Neuronal stem cell (in vitro differentiated cells): ENCODE measurements at regions not wholly inside any gene's neighbourhood (a gene's known extent, or its start where the extent isn't known, plus 50 kb on each side); places are given as distances from the start of the nearest gene placed in this dataset.
"Not testable (repeated sequence)": the region's sequence is repeated elsewhere in the genome, so short reads cannot be mapped to it uniquely, and the experiment has no call there.

Experiments used
- DNase-seq: peaks from one replicate; pipeline ENCODE4 v3.0.0-alpha.2; 2013; ENCODE audit warnings: low spot score
- H2AFZ ChIP-seq: one replicate; pipeline ENCODE4 v1.6.1; 2013; ENCODE audit warnings: mild to moderate bottlenecking, low read length, inconsistent platforms
- H2AK5ac ChIP-seq: 2 replicates; pipeline ENCODE4 v1.6.1; 2013; ENCODE audit warnings: low read depth, mild to moderate bottlenecking, inconsistent platforms, low read length, moderate library complexity, mixed read lengths
- H2BK120ac ChIP-seq: 2 replicates; pipeline ENCODE4 v1.6.1; 2013; ENCODE audit warnings: low read depth, mild to moderate bottlenecking, inconsistent platforms, low read length, moderate library complexity, mixed read lengths
- H2BK12ac ChIP-seq: one replicate; pipeline ENCODE4 v1.6.1; 2013; ENCODE audit warnings: low read length, inconsistent platforms
- H2BK15ac ChIP-seq: 2 replicates; pipeline ENCODE4 v1.6.1; 2013; ENCODE audit warnings: mild to moderate bottlenecking, low read length, inconsistent platforms, mixed read lengths
- H2BK5ac ChIP-seq: one replicate; pipeline ENCODE4 v1.6.1; 2013; ENCODE audit warnings: inconsistent platforms, mild to moderate bottlenecking, low read length, moderate library complexity
- H3K14ac ChIP-seq: one replicate; pipeline ENCODE4 v1.6.1; 2013; ENCODE audit warnings: low read length, inconsistent platforms
- H3K18ac ChIP-seq: 2 replicates; pipeline ENCODE4 v1.6.1; 2013; ENCODE audit warnings: low read length, inconsistent platforms
- H3K23ac ChIP-seq: 2 replicates; pipeline ENCODE4 v1.6.1; 2013; ENCODE audit warnings: low read depth, mild to moderate bottlenecking, mixed read lengths, low read length, inconsistent platforms; ENCODE audit not compliant: poor library complexity
- H3K27ac ChIP-seq: replicated peaks from 3 replicates; pipeline ENCODE4 v1.5.1; 2013; ENCODE audit warnings: low read length, inconsistent platforms
- H3K27me3 ChIP-seq, 3 experiments: 2 replicates each; pipeline ENCODE4 v1.6.1; 2013; ENCODE audit warnings: low read length in 3 of 3, mild to moderate bottlenecking in 2 of 3, inconsistent platforms in 1 of 3, low read depth in 1 of 3, mixed read lengths in 1 of 3, moderate library complexity in 1 of 3; ENCODE audit not compliant: control insufficient read depth in 3 of 3, insufficient read depth in 3 of 3
- H3K36me3 ChIP-seq, 2 donors: replicated peaks in 1 of 2; 2 replicates each; pipeline ENCODE4 v1.6.1; 2013; ENCODE audit warnings: low read length in 2 of 2; ENCODE audit not compliant: control insufficient read depth in 2 of 2, insufficient read depth in 2 of 2
- H3K4ac ChIP-seq: 2 replicates; pipeline ENCODE4 v1.6.1; 2013; ENCODE audit warnings: inconsistent platforms, mild to moderate bottlenecking, low read length, moderate library complexity
- H3K4me1 ChIP-seq, 2 donors: 1 replicate in 1 of 2; 2 replicates in 1 of 2; pipeline ENCODE4 v1.6.1; 2013; ENCODE audit warnings: low read length in 2 of 2, low read depth in 1 of 2; ENCODE audit not compliant: control insufficient read depth in 2 of 2, insufficient read depth in 1 of 2
- H3K4me2 ChIP-seq: one replicate; pipeline ENCODE4 v1.6.1; 2013; ENCODE audit warnings: mild to moderate bottlenecking, low read length, inconsistent platforms; ENCODE audit not compliant: insufficient read depth, poor library complexity, severe bottlenecking
- H3K4me3 ChIP-seq, 2 donors: 2 replicates each; pipeline ENCODE4 v1.5.1; 2013; ENCODE audit warnings: low read length in 2 of 2, mild to moderate bottlenecking in 2 of 2, inconsistent platforms in 1 of 2, moderate library complexity in 1 of 2
- H3K79me1 ChIP-seq: one replicate; pipeline ENCODE4 v1.6.1; 2013; ENCODE audit warnings: low read depth, mild to moderate bottlenecking, inconsistent platforms, low read length, moderate library complexity
- H3K9ac ChIP-seq: one replicate; pipeline ENCODE4 v1.6.1; 2013; ENCODE audit warnings: mild to moderate bottlenecking, low read depth, low read length, inconsistent platforms; ENCODE audit not compliant: poor library complexity
- H3K9me3 ChIP-seq, 2 donors: replicated peaks in 1 of 2; 2 replicates each; pipeline versions ENCODE3 to v1.6.1; 2013; ENCODE audit warnings: low read length in 2 of 2, mild to moderate bottlenecking in 2 of 2, inconsistent platforms in 1 of 2, low read depth in 1 of 2, mixed read lengths in 1 of 2, moderate library complexity in 1 of 2; ENCODE audit not compliant: control insufficient read depth in 2 of 2, insufficient read depth in 1 of 2
- H4K8ac ChIP-seq: one replicate; pipeline ENCODE4 v1.6.1; 2013; ENCODE audit warnings: low read depth, mild to moderate bottlenecking, inconsistent platforms, low read length, moderate library complexity
- H4K91ac ChIP-seq: one replicate; pipeline ENCODE4 v1.6.1; 2013; ENCODE audit warnings: low read length, low read depth, mild to moderate bottlenecking, inconsistent platforms; ENCODE audit not compliant: poor library complexity
- WGBS, 2 donors: extraction: QIAGEN DNeasy Blood & Tissue Kit; methylation state at CpG; one replicate each; pipeline ENCODE4 v1.1.7; 2013; ENCODE audit warnings: missing lambda C conversion rate in 2 of 2, mixed read lengths in 1 of 2; ENCODE audit not compliant: insufficient read length in 2 of 2, insufficient replicate concordance in 1 of 2; ENCODE audit errors: extremely low coverage in 2 of 2; 5-methylcytosine and 5-hydroxymethylcytosine counted together

DNA sequence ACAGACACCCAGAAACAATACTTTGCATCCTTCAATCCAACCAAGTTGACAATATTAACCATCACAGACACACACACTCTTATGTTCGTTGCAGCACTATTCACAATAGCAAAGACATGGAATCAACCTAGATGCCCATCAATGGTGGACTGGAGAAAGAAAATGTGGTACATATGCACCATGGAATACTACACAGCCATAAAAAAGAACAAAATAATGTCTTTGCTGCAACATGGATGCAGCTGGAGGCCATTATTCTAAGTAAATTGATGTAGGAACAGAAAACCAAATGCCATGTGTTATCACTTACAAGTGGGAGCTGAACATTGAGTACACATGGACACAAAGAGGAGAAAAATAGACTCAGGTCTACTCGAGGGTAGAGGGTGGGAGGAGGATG lies 102.2 kb upstream of the KRAS start:
- H4K91ac ChIP-seq, H2AK5ac ChIP-seq, H3K27me3 ChIP-seq: not testable (repeated sequence)

DNA sequence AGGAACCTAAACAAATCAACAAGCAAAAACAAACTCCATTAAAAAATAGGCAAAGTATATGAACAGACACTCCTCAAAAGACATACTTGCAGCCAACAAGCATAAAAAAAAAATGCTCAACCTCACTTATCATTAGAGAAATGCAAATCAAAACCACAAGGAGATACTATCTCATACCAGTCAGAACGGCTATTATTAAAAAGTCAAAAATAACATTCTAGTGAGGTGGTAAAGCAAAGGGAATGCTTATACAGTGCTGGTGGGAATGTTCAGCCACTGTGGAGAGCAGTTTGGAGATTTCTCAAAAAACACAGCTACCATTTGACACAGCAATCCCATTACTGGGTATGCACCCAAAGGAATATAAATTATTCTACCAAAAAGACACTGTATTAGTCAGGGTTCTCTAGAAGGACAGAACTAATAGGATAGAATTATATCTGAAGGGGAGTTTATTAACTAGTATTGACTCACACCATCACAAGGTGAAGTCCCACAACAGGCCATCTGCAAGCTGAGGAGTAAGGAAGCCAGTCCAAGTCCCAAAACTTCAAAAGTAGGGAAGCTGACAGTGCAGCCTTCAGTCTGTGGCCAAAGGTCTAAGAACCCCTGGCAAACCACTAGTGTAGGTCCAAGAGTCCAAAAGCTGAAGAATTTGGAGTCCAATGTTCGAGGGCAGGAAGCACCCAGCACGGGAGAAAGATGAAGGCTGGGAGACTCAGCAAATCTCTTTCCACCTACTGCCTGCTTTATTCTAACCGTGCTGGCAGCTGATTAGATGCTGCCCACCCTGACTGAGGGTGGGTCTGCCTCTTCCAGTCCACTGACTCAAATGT lies 101.6 kb upstream of the KRAS start:
- H3K27ac ChIP-seq: no peak overlapping the region
- WGBS, 2 donors: no CpG with 5 or more reads among the region's 4 CpGs
- H3K23ac ChIP-seq: no peak overlapping the region
- H4K91ac ChIP-seq: no peak overlapping the region
- H3K36me3 ChIP-seq: no peaks in the 10 kb centered on the region
- H2BK5ac ChIP-seq: no peak overlapping the region
- H3K14ac ChIP-seq: no peak overlapping the region
- H2AK5ac ChIP-seq: no peak overlapping the region
- no peaks in the 10 kb centered on the region for H3K79me1 ChIP-seq
- DNase-seq: no peak
- H3K4ac ChIP-seq: no peak overlapping the region
- H2BK120ac ChIP-seq: no peak overlapping the region
- no peaks in the 10 kb centered on the region for H3K9me3 ChIP-seq
- H3K27me3 ChIP-seq: no peaks in the 10 kb centered on the region
- no peak overlapping the region for H3K18ac ChIP-seq
- H2AFZ ChIP-seq: no peak overlapping the region
- H2BK12ac ChIP-seq: no peak overlapping the region
- H3K4me3 ChIP-seq: no peak overlapping the region
- H3K4me1 ChIP-seq: no peaks in the 10 kb centered on the region
- H2BK15ac ChIP-seq: no peak overlapping the region
- H4K8ac ChIP-seq: no peak overlapping the region
- no peak overlapping the region for H3K9ac ChIP-seq
- H3K4me2 ChIP-seq: no peak overlapping the region

More for the DNA sequence above, 102.2 kb upstream of the KRAS start:
- not testable (repeated sequence) for H3K4me1 ChIP-seq, H3K23ac ChIP-seq, H3K4me3 ChIP-seq, H3K9me3 ChIP-seq, H3K9ac ChIP-seq, H2BK120ac ChIP-seq, H3K18ac ChIP-seq, H2BK5ac ChIP-seq, H4K8ac ChIP-seq, H2BK15ac ChIP-seq, H3K4me2 ChIP-seq, H2BK12ac ChIP-seq, H3K27ac ChIP-seq, DNase-seq, H2AFZ ChIP-seq, H3K36me3 ChIP-seq, H3K4ac ChIP-seq, H3K14ac ChIP-seq, H3K79me1 ChIP-seq
- WGBS, 2 donors: no CpG with 5 or more reads among the region's 2 CpGs

DNA sequence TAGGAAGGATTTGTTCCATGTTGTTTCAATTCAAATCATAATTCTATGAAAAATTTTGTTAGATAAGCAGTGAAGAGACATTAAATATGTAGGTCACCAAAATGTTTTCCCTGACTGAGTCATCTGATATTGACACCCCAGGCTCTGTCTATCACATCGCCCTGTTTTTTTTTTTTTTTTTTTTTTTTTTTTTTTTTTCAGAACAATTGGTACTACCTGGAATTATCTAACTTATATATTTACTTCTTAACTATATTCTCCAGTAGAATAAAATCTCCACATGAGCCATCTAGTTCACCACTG lies 97.8 kb upstream of the KRAS start:
- Histone ChIP-seq H2AFZ (no peak overlapping the region), H3K4me1 (no peaks in the 10 kb centered on the region), H3K23ac (no peak overlapping the region), H2BK12ac (no peak overlapping the region), H3K4ac (no peak overlapping the region), H3K14ac (no peak overlapping the region), H2BK5ac (no peak overlapping the region), H2BK120ac (no peak overlapping the region), H3K36me3 (no peaks in the 10 kb centered on the region), H3K9ac (no peak overlapping the region), H3K4me3 (no peak overlapping the region), H4K91ac (no peak overlapping the region), H4K8ac (no peak overlapping the region), H3K4me2 (no peak overlapping the region), H3K27ac (no peak overlapping the region), H3K27me3 (no peaks in the 10 kb centered on the region), H2AK5ac (no peak overlapping the region), H3K18ac (no peak overlapping the region), H3K9me3 (no peaks in the 10 kb centered on the region), H2BK15ac (no peak overlapping the region), H3K79me1 (no peaks in the 10 kb centered on the region)
- DNase-seq: no peak
- no CpG with 5 or more reads among the region's 1 CpG for WGBS, 2 donors

DNA sequence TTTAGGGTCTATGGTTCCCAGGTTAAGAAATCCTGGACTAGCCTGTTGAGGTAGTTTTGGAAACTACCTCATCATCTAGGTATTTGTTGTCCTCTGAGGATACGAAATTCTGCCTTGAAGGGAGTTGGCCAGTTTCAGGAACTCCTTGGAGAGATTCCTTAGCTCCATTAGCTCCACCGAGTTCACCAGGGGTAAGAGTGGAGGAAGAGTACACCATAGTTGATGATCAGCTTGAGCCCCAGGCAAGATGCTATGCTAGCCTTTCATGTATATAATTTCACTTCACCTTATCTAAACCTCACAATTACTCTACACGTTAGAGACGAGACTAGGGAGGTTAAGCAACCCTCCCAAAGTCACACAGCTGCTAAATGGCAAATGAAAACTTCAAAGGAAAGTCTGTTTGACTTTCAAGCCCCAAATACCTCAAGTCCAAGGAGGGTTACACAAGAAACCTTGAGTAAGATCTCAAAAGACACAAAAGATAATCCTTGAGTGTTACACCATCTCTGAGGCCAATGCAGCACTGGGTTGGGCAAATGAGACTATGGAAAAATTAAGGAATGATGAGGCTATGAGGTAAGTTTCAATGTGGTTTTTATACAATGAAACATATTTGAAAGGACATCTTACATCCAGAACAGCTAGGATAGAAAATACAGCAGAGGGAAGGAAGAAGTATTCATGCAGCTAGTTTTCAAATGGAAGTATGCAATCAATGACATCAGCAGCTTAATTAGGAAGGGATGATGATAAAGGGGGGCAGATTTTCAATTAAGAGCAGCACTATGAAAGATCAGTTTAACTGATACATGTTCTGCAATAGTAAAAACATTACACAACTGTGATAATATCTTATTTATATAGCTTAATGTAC lies 97.2 kb upstream of the KRAS start:
- Histone ChIP-seq H2BK15ac (no peak overlapping the region), H2AFZ (no peak overlapping the region), H3K27me3 (no peaks in the 10 kb centered on the region), H4K91ac (no peak overlapping the region), H3K36me3 (no peaks in the 10 kb centered on the region), H3K4ac (no peak overlapping the region), H3K79me1 (no peaks in the 10 kb centered on the region), H3K9ac (no peak overlapping the region), H2BK5ac (no peak overlapping the region), H3K4me3 (no peak overlapping the region), H3K4me2 (no peak overlapping the region), H2AK5ac (no peak overlapping the region), H3K18ac (no peak overlapping the region), H2BK120ac (no peak overlapping the region), H3K27ac (no peak overlapping the region), H3K23ac (no peak overlapping the region), H3K4me1 (no peaks in the 10 kb centered on the region), H4K8ac (no peak overlapping the region), H3K14ac (no peak overlapping the region), H3K9me3 (no peaks in the 10 kb centered on the region), H2BK12ac (no peak overlapping the region)
- no peak for DNase-seq
- no CpG with 5 or more reads among the region's 4 CpGs for WGBS, 2 donors
